ENCODE measurements at regions not wholly inside any gene's neighbourhood (a gene's known extent, or its start where the extent isn't known, plus 50 kb on each side); places are given as distances from the start of the nearest gene placed in this dataset.

GRCh38 chr5:5888284-5888683 lies 465.8 kb downstream of the ICE1 start:
- no peaks in the 10 kb centered on the region for H3K9me3 ChIP-seq (ENCODE audit: control insufficient read depth in 2 of 2, insufficient read depth in 1 of 2, low read depth in 1 of 2, low read length in 1 of 2)
- no peak overlapping the region for H3K27ac ChIP-seq (ENCODE audit: low read depth in 2 of 2, low read length in 1 of 2)
- H3K36me3 ChIP-seq (ENCODE audit: control insufficient read depth in 2 of 2, insufficient read depth in 2 of 2, low read length in 1 of 2) = no peaks in the 10 kb centered on the region
- H3K4me3 ChIP-seq (ENCODE audit: low read depth in 1 of 2, low read length in 2 of 2) = no peak overlapping the region
- WGBS, 2 donors = 65 to 74% methylated on average over 1 of the region's 1 CpG
- H3K4me1 ChIP-seq (ENCODE audit: control insufficient read depth in 2 of 2, insufficient read depth in 2 of 2, low read length in 1 of 2) = peaks cover 0 to 1% of the 10 kb centered on the region in 2 donors
- H3K27me3 ChIP-seq (ENCODE audit: control insufficient read depth in 1 of 2, insufficient read depth in 2 of 2, low read length in 2 of 2) = no peaks in the 10 kb centered on the region

- no peaks in the 10 kb centered on the region for H3K36me3 ChIP-seq (ENCODE audit: control insufficient read depth in 2 of 2, insufficient read depth in 2 of 2, low read length in 1 of 2)
- peaks cover 0 to 1% of the 10 kb centered on the region in 2 donors for H3K4me1 ChIP-seq (ENCODE audit: control insufficient read depth in 2 of 2, insufficient read depth in 2 of 2, low read length in 1 of 2)
- no peak overlapping the region for H3K27ac ChIP-seq (ENCODE audit: low read depth in 2 of 2, low read length in 1 of 2)
- 51 to 53% methylated on average over 3 of the region's 3 CpGs for WGBS, 2 donors
- no peaks in the 10 kb centered on the region for H3K9me3 ChIP-seq (ENCODE audit: control insufficient read depth in 2 of 2, insufficient read depth in 1 of 2, low read depth in 1 of 2, low read length in 1 of 2)
- H3K27me3 ChIP-seq (ENCODE audit: control insufficient read depth in 1 of 2, insufficient read depth in 2 of 2, low read length in 2 of 2) = no peaks in the 10 kb centered on the region
- H3K4me3 ChIP-seq (ENCODE audit: low read depth in 1 of 2, low read length in 2 of 2) = no peak overlapping the region
Measured at GRCh38 chr5:5887833-5888232, 465.4 kb downstream of the ICE1 start.

GRCh38 chr5:5886812-5887486 lies 464.5 kb downstream of the ICE1 start:
- peaks cover 0 to 1% of the 10 kb centered on the region in 2 donors for H3K4me1 ChIP-seq (ENCODE audit: control insufficient read depth in 2 of 2, insufficient read depth in 2 of 2, low read length in 1 of 2)
- no peak overlapping the region for H3K27ac ChIP-seq (ENCODE audit: low read depth in 2 of 2, low read length in 1 of 2)
- no peaks in the 10 kb centered on the region for H3K27me3 ChIP-seq (ENCODE audit: control insufficient read depth in 1 of 2, insufficient read depth in 2 of 2, low read length in 2 of 2)
- no peaks in the 10 kb centered on the region for H3K9me3 ChIP-seq (ENCODE audit: control insufficient read depth in 2 of 2, insufficient read depth in 1 of 2, low read depth in 1 of 2, low read length in 1 of 2)
- WGBS, 2 donors = 17 to 19% methylated on average over 39 to 42 of the region's 42 CpGs
- no peaks in the 10 kb centered on the region for H3K36me3 ChIP-seq (ENCODE audit: control insufficient read depth in 2 of 2, insufficient read depth in 2 of 2, low read length in 1 of 2)
- H3K4me3 ChIP-seq (ENCODE audit: low read depth in 1 of 2, low read length in 2 of 2) = no peak overlapping the region

- Histone ChIP-seq H3K27ac (ENCODE audit: low read depth in 2 of 2, low read length in 1 of 2) (no peak overlapping the region), H3K4me3 (ENCODE audit: low read depth in 1 of 2, low read length in 2 of 2) (no peak overlapping the region), H3K9me3 (ENCODE audit: control insufficient read depth in 2 of 2, insufficient read depth in 1 of 2, low read depth in 1 of 2, low read length in 1 of 2) (no peaks in the 10 kb centered on the region), H3K27me3 (ENCODE audit: control insufficient read depth in 1 of 2, insufficient read depth in 2 of 2, low read length in 2 of 2) (no peaks in the 10 kb centered on the region), H3K36me3 (ENCODE audit: control insufficient read depth in 2 of 2, insufficient read depth in 2 of 2, low read length in 1 of 2) (no peaks in the 10 kb centered on the region), H3K4me1 (ENCODE audit: control insufficient read depth in 2 of 2, insufficient read depth in 2 of 2, low read length in 1 of 2) (peaks cover 0 to 1% of the 10 kb centered on the region in 2 donors)
- WGBS, 2 donors = 82 to 83% methylated on average over 20 of the region's 20 CpGs
Measured at GRCh38 chr5:5886353-5886752, 463.9 kb downstream of the ICE1 start.

GRCh38 chr5:5885782-5886181 lies 463.3 kb downstream of the ICE1 start:
- H3K4me1 ChIP-seq (ENCODE audit: control insufficient read depth in 2 of 2, insufficient read depth in 2 of 2, low read length in 1 of 2) = peaks cover 0 to 1% of the 10 kb centered on the region in 2 donors
- no peak overlapping the region for H3K27ac ChIP-seq (ENCODE audit: low read depth in 2 of 2, low read length in 1 of 2)
- no peaks in the 10 kb centered on the region for H3K9me3 ChIP-seq (ENCODE audit: control insufficient read depth in 2 of 2, insufficient read depth in 1 of 2, low read depth in 1 of 2, low read length in 1 of 2)
- 89% methylated on average over 8 of the region's 8 CpGs for WGBS, 2 donors
- no peaks in the 10 kb centered on the region for H3K36me3 ChIP-seq (ENCODE audit: control insufficient read depth in 2 of 2, insufficient read depth in 2 of 2, low read length in 1 of 2)
- H3K27me3 ChIP-seq (ENCODE audit: control insufficient read depth in 1 of 2, insufficient read depth in 2 of 2, low read length in 2 of 2) = no peaks in the 10 kb centered on the region
- H3K4me3 ChIP-seq (ENCODE audit: low read depth in 1 of 2, low read length in 2 of 2) = no peak overlapping the region

GRCh38 chr5:5884593-5884992 lies 462.1 kb downstream of the ICE1 start:
- Histone ChIP-seq H3K27me3 (ENCODE audit: control insufficient read depth in 1 of 2, insufficient read depth in 2 of 2, low read length in 2 of 2) (no peaks in the 10 kb centered on the region), H3K36me3 (ENCODE audit: control insufficient read depth in 2 of 2, insufficient read depth in 2 of 2, low read length in 1 of 2) (no peaks in the 10 kb centered on the region), H3K9me3 (ENCODE audit: control insufficient read depth in 2 of 2, insufficient read depth in 1 of 2, low read depth in 1 of 2, low read length in 1 of 2) (no peaks in the 10 kb centered on the region), H3K4me3 (ENCODE audit: low read depth in 1 of 2, low read length in 2 of 2) (no peak overlapping the region), H3K4me1 (ENCODE audit: control insufficient read depth in 2 of 2, insufficient read depth in 2 of 2, low read length in 1 of 2) (peaks cover 0 to 1% of the 10 kb centered on the region in 2 donors), H3K27ac (ENCODE audit: low read depth in 2 of 2, low read length in 1 of 2) (no peak overlapping the region)
- 78 to 87% methylated on average over 5 of the region's 5 CpGs for WGBS, 2 donors

GRCh38 chr5:5883562-5883961 lies 461.1 kb downstream of the ICE1 start:
- H3K4me3 ChIP-seq (ENCODE audit: low read depth in 1 of 2, low read length in 2 of 2) = no peak overlapping the region
- peaks cover 0 to 1% of the 10 kb centered on the region in 2 donors for H3K4me1 ChIP-seq (ENCODE audit: control insufficient read depth in 2 of 2, insufficient read depth in 2 of 2, low read length in 1 of 2)
- WGBS, 2 donors = 58 to 64% methylated on average over 5 of the region's 5 CpGs
- no peaks in the 10 kb centered on the region for H3K36me3 ChIP-seq (ENCODE audit: control insufficient read depth in 2 of 2, insufficient read depth in 2 of 2, low read length in 1 of 2)
- H3K27ac ChIP-seq (ENCODE audit: low read depth in 2 of 2, low read length in 1 of 2) = no peak overlapping the region
- H3K9me3 ChIP-seq (ENCODE audit: control insufficient read depth in 2 of 2, insufficient read depth in 1 of 2, low read depth in 1 of 2, low read length in 1 of 2) = no peaks in the 10 kb centered on the region
- no peaks in the 10 kb centered on the region for H3K27me3 ChIP-seq (ENCODE audit: control insufficient read depth in 1 of 2, insufficient read depth in 2 of 2, low read length in 2 of 2)

GRCh38 chr5:5883146-5883545 lies 460.7 kb downstream of the ICE1 start:
- Histone ChIP-seq H3K4me1 (ENCODE audit: control insufficient read depth in 2 of 2, insufficient read depth in 2 of 2, low read length in 1 of 2) (peaks cover 0 to 1% of the 10 kb centered on the region in 2 donors), H3K27me3 (ENCODE audit: control insufficient read depth in 1 of 2, insufficient read depth in 2 of 2, low read length in 2 of 2) (no peaks in the 10 kb centered on the region), H3K9me3 (ENCODE audit: control insufficient read depth in 2 of 2, insufficient read depth in 1 of 2, low read depth in 1 of 2, low read length in 1 of 2) (no peaks in the 10 kb centered on the region), H3K36me3 (ENCODE audit: control insufficient read depth in 2 of 2, insufficient read depth in 2 of 2, low read length in 1 of 2) (no peaks in the 10 kb centered on the region), H3K4me3 (ENCODE audit: low read depth in 1 of 2, low read length in 2 of 2) (no peak overlapping the region), H3K27ac (ENCODE audit: low read depth in 2 of 2, low read length in 1 of 2) (no peak overlapping the region)
- WGBS, 2 donors = 67 to 71% methylated on average over 5 of the region's 5 CpGs

- Histone ChIP-seq H3K4me1 (ENCODE audit: control insufficient read depth in 2 of 2, insufficient read depth in 2 of 2, low read length in 1 of 2) (peaks cover 0 to 1% of the 10 kb centered on the region in 2 donors), H3K27ac (ENCODE audit: low read depth in 2 of 2, low read length in 1 of 2) (no peak overlapping the region), H3K9me3 (ENCODE audit: control insufficient read depth in 2 of 2, insufficient read depth in 1 of 2, low read depth in 1 of 2, low read length in 1 of 2) (no peaks in the 10 kb centered on the region), H3K36me3 (ENCODE audit: control insufficient read depth in 2 of 2, insufficient read depth in 2 of 2, low read length in 1 of 2) (no peaks in the 10 kb centered on the region), H3K27me3 (ENCODE audit: control insufficient read depth in 1 of 2, insufficient read depth in 2 of 2, low read length in 2 of 2) (no peaks in the 10 kb centered on the region), H3K4me3 (ENCODE audit: low read depth in 1 of 2, low read length in 2 of 2) (no peak overlapping the region)
- WGBS, 2 donors = 61 to 67% methylated on average over 6 of the region's 6 CpGs
Measured at GRCh38 chr5:5882706-5883105, 460.2 kb downstream of the ICE1 start.

- Histone ChIP-seq H3K4me1 (ENCODE audit: control insufficient read depth in 2 of 2, insufficient read depth in 2 of 2, low read length in 1 of 2) (peaks cover 0 to 1% of the 10 kb centered on the region in 2 donors), H3K27ac (ENCODE audit: low read depth in 2 of 2, low read length in 1 of 2) (no peak overlapping the region), H3K9me3 (ENCODE audit: control insufficient read depth in 2 of 2, insufficient read depth in 1 of 2, low read depth in 1 of 2, low read length in 1 of 2) (no peaks in the 10 kb centered on the region), H3K36me3 (ENCODE audit: control insufficient read depth in 2 of 2, insufficient read depth in 2 of 2, low read length in 1 of 2) (no peaks in the 10 kb centered on the region), H3K4me3 (ENCODE audit: low read depth in 1 of 2, low read length in 2 of 2) (no peak overlapping the region), H3K27me3 (ENCODE audit: control insufficient read depth in 1 of 2, insufficient read depth in 2 of 2, low read length in 2 of 2) (no peaks in the 10 kb centered on the region)
- 48 to 55% methylated on average over 5 of the region's 5 CpGs for WGBS, 2 donors
Measured at GRCh38 chr5:5881294-5881693, 458.8 kb downstream of the ICE1 start.
